Effector memory CD8-positive, alpha-beta T cell (primary cell): ENCODE measurements at regions not wholly inside any gene's neighbourhood (a gene's known extent, or its start where the extent isn't known, plus 50 kb on each side); places are given as distances from the start of the nearest gene placed in this dataset.
A peak's percentile ranks its signal among the peaks of the same experiment; 100 is the strongest.
"Not testable (repeated sequence)": the region's sequence is repeated elsewhere in the genome, so short reads cannot be mapped to it uniquely, and the experiment has no call there.

Source experiments
- ATAC-seq: fragments of 150-1000 bp; cut with Tn5 transposase; replicated peaks from 2 replicates; pipeline ENCODE4 v1.10.0; 2021; ENCODE audit warnings: mild to moderate bottlenecking, moderate library complexity
- DNase-seq, 3 experiments: peaks; one replicate each; pipeline ENCODE4 v3.0.0; 2021
- H3K27ac Mint-ChIP-seq, 2 donors: one replicate each; pipeline ENCODE4 v1.8.0; 2022; ENCODE audit warnings: mild to moderate bottlenecking in 2 of 2, mixed read lengths in 2 of 2, moderate library complexity in 2 of 2
- H3K27me3 Mint-ChIP-seq, 2 donors: one replicate each; pipeline ENCODE4 v1.8.0; 2022; ENCODE audit warnings: mixed read lengths in 2 of 2
- H3K36me3 Mint-ChIP-seq: one replicate; pipeline ENCODE4 v1.8.0; 2022; ENCODE audit warnings: mild to moderate bottlenecking, moderate library complexity, mixed read lengths; ENCODE audit not compliant: insufficient read depth
- H3K4me1 Mint-ChIP-seq, 2 donors: one replicate each; pipeline ENCODE4 v1.8.0; 2022; ENCODE audit warnings: low read depth in 2 of 2, mixed read lengths in 2 of 2
- H3K4me3 Mint-ChIP-seq, 2 donors: one replicate each; pipeline ENCODE4 v1.8.0; 2022; ENCODE audit warnings: mild to moderate bottlenecking in 2 of 2, mixed read lengths in 2 of 2, moderate library complexity in 2 of 2
- H3K9me3 Mint-ChIP-seq, 2 donors: one replicate each; pipeline ENCODE4 v1.8.0; 2022; ENCODE audit warnings: mixed read lengths in 2 of 2

DNA sequence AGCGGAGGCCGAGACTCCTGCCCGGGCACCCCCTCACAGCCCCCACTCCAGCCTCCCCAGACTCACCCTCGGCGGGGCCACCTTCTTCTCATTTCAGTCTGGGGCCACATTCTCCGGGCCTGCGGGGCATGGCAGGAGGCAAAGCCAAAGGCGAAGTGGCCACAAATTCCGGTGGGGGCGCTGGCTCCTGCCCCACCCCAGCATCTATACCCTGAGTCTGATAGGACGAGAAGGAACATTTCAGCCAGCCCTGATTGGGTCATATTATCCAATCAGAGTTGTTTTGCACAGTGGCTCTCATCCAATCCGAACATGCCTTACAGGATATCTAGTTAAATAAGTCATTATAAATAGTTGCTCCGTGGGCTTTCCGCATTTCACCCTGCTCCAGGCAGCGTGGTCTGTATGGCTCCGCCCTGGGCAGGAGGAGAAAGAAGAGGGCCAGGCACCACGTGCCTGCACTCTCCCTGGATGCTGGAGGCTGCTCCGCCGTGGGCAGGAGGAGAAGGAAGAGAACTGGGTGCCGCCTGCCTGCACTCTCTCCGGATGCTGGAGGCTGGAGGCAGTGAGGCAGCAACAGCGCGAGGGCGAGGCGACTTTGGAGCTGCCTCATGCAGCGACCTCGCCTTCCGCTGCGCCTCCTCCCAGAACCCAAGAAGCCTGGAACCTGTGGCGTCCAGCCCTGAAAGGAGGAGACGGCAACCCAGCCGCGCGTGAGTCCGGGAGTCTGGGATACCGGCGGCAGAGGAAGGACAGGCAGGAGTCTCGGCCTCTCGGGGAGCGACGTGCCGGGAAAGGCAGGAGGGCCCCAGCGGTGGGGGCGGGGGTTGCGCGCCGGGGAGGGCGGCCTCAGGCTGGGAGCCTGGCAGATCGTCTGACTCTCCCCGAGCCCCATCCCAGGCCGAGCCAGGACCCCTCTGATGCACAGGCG is 162.9 kb downstream of the ZNF33B start:
- H3K9me3 Mint-ChIP-seq: peaks cover 0 to 2% of the 10 kb centered on the region in 2 donors

DNA sequence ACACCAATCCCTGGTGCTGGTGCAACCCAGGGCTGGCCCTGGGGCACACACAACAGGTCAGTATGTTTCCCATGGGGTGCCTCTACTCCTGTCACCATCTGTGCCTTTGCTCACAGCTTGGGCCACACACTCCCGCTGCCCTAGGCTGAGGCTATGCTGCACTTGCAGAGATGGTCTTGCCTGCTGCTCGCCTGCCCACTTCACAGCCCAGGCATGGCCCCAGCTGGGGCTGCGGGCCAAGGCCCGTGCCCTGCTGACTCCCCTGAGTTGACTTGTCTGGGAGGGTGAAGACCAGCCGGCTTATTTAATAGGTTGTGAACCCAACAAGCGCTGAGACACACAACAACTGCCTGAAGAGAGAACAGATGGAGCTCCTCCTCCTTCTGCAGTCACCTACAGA is 184.1 kb downstream of the ZNF33B start:
- Mint-ChIP-seq H3K36me3 (no peaks in the 10 kb centered on the region), H3K9me3 (peaks cover 7 to 10% of the 10 kb centered on the region in 2 donors), H3K4me3 (no peak overlapping the region)

More for the DNA sequence above, 162.9 kb downstream of the ZNF33B start:
- Mint-ChIP-seq H3K4me3 (peak overlapping the region in 1 of 2 donors; percentile 37), H3K4me1 (peaks cover 0 to 2% of the 10 kb centered on the region in 2 donors), H3K27me3 (peaks cover 40 to 64% of the 10 kb centered on the region in 2 donors), H3K36me3 (no peaks in the 10 kb centered on the region), H3K27ac (no peak overlapping the region)
- no peak for DNase-seq
- ATAC-seq: no peak

DNA sequence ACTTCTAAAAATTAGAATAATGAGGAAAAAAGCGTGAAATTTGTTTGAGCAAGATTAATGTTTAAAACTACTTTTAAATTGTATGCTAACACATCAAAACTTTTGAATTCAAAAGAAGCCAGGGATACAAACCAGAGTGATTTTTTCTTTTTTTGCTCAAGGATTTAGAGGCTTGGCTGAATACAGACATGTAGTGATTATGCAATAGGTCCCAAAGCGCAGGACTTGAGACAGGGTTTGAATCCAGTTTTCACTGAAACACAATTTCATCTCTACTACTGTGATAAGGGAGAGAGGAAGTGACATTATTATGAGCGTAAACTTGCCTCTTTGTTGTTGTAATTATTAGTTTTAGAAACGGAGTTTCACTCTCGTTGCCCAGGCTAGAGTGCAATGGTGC is 207.3 kb downstream of the ZNF33B start:
- H3K27me3 Mint-ChIP-seq: peaks cover 0 to 18% of the 10 kb centered on the region in 2 donors
- H3K27ac Mint-ChIP-seq: no peak overlapping the region
- no peaks in the 10 kb centered on the region for H3K9me3 Mint-ChIP-seq
- H3K4me3 Mint-ChIP-seq: no peak overlapping the region
- ATAC-seq (no peak), DNase-seq (no peak)
- H3K4me1 Mint-ChIP-seq: no peaks in the 10 kb centered on the region
- no peaks in the 10 kb centered on the region for H3K36me3 Mint-ChIP-seq

More for the DNA sequence above, 184.1 kb downstream of the ZNF33B start:
- no peak for DNase-seq
- Mint-ChIP-seq H3K27ac (no peak overlapping the region), H3K4me1 (no peaks in the 10 kb centered on the region), H3K27me3 (peaks cover 6 to 11% of the 10 kb centered on the region in 2 donors)
- ATAC-seq: no peak

DNA sequence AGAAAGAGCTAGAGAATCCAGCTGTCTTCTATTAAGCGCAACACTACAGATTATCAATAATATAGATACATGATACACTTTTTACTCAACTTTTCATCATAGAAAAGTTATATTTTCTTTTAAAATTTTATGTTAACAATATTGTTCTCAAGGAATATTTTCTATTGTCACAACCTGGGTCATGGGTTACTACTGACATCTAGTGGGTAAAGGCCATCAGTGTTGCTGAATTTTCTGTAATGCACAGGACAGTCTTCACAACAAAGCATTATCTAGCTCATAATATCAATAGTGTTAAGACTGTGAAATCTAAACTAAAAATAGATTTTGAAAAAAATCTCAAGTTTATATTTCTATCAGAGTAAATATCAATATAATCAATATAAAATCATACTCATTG is 209.8 kb downstream of the ZNF33B start:
- H3K27me3 Mint-ChIP-seq: peaks cover 0 to 21% of the 10 kb centered on the region in 2 donors
- no peak for DNase-seq
- no peaks in the 10 kb centered on the region for H3K36me3 Mint-ChIP-seq
- no peak overlapping the region for H3K4me3 Mint-ChIP-seq
- no peak overlapping the region for H3K27ac Mint-ChIP-seq
- no peaks in the 10 kb centered on the region for H3K4me1 Mint-ChIP-seq
- no peak for ATAC-seq
- H3K9me3 Mint-ChIP-seq: no peaks in the 10 kb centered on the region

DNA sequence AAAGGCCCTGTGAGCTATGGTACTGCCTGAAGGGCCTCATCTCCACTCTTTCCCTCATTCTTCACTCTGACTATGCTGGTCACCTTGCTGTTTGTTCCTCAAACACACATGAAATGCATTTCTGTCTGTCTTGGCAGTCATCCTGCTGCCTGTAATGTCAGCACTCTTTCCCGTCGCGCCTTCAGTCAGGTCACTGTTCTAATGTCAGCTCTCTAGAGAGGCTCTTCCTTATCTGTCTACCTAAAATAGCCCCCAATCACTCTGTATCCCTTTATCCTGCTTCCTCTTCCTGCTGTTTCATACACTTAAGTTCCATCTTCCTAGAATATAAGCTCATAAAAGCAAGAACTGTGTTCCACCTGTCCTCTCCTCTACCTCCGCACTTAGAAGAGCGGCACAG is 215.5 kb downstream of the ZNF33B start:
- Mint-ChIP-seq H3K27me3 (peaks cover 0 to 29% of the 10 kb centered on the region in 2 donors), H3K36me3 (no peaks in the 10 kb centered on the region), H3K4me3 (no peak overlapping the region), H3K9me3 (peaks cover 0 to 10% of the 10 kb centered on the region in 2 donors), H3K4me1 (no peaks in the 10 kb centered on the region), H3K27ac (no peak overlapping the region)
- ATAC-seq (no peak), DNase-seq (no peak)

DNA sequence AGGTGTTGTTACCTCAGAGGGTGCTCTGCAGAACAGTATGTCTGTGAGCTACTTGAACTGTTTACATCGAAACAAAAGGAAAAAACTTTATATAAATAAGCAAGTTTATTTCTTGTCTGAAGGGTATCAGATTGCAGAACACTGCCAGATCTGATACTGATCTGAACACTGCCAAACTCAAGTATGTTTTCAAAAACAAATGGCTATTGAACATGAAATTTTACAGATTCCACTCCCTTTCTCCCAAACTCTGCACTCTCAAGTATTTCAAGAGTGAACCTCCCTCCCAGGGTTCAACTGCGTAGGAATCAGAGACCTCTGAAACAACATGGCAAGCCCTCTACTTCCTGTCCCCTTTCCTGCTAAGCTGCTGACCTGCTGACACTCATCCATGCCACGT is 216.6 kb downstream of the ZNF33B start:
- Mint-ChIP-seq H3K9me3 (peaks cover 2 to 10% of the 10 kb centered on the region in 2 donors), H3K36me3 (no peaks in the 10 kb centered on the region), H3K27me3 (peaks cover 0 to 29% of the 10 kb centered on the region in 2 donors), H3K4me1 (no peaks in the 10 kb centered on the region), H3K4me3 (no peak overlapping the region), H3K27ac (no peak overlapping the region)
- DNase-seq: no peak
- no peak for ATAC-seq

DNA sequence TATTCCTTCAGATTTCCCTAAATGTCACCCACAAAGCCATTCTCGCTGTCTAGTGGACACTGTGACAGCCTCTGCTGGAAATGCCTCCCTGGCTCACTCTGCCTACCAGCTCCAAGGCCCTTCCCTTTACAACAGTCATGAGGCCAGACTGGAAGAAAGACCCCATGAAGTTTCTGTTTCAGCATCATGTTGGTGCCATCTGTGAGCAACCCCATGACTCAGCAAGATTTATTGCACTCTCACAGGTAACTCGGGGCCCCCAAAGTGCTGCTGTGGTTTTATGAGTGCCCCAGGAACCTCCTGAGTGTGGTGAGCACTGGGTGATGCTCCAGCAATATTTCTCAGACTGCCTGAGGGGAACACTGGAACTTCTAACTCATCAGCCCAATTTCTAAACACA is 218.6 kb downstream of the ZNF33B start:
- no peaks in the 10 kb centered on the region for H3K36me3 Mint-ChIP-seq
- H3K4me1 Mint-ChIP-seq: no peaks in the 10 kb centered on the region
- H3K27ac Mint-ChIP-seq: no peak overlapping the region
- H3K27me3 Mint-ChIP-seq: peaks cover 0 to 29% of the 10 kb centered on the region in 2 donors
- no peak overlapping the region for H3K4me3 Mint-ChIP-seq
- ATAC-seq: no peak
- DNase-seq: no peak
- H3K9me3 Mint-ChIP-seq: peaks cover 2 to 10% of the 10 kb centered on the region in 2 donors

DNA sequence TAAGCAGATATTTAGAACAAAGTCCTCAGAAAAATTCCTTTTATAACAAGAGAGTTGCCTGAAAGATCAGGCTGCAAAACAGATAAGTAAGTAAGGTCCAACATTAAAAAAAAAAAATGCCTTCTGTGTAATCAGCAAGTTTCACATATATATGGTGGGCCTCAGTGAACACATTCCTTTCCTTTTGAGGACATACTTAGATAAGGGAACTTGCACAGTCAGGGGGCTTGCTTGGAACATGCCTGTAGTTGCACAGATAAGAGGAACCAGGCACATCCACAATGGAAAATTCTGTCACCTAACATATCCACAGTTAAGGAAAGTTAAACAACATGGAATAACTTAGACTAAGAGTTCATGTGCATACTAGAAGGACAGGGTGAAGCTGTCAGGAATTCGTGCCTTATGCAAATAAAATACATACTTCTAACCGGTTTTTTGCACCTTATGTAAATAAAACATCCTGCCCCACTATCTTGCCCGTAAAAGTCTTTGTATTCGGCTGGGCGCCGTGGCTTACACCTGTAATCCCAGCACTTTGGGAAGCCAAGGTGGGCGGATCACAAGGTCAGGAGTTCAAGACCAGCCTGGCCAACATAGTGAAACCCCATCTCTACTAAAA is 257.3 kb downstream of the ZNF33B start:
- DNase-seq: no peak
- Mint-ChIP-seq H3K9me3 (peaks cover 7 to 16% of the 10 kb centered on the region in 2 donors), H3K4me1 (no peaks in the 10 kb centered on the region), H3K4me3 (no peak overlapping the region), H3K27me3 (peaks cover 0 to 6% of the 10 kb centered on the region in 2 donors), H3K27ac (no peak overlapping the region), H3K36me3 (no peaks in the 10 kb centered on the region)
- no peak for ATAC-seq

DNA sequence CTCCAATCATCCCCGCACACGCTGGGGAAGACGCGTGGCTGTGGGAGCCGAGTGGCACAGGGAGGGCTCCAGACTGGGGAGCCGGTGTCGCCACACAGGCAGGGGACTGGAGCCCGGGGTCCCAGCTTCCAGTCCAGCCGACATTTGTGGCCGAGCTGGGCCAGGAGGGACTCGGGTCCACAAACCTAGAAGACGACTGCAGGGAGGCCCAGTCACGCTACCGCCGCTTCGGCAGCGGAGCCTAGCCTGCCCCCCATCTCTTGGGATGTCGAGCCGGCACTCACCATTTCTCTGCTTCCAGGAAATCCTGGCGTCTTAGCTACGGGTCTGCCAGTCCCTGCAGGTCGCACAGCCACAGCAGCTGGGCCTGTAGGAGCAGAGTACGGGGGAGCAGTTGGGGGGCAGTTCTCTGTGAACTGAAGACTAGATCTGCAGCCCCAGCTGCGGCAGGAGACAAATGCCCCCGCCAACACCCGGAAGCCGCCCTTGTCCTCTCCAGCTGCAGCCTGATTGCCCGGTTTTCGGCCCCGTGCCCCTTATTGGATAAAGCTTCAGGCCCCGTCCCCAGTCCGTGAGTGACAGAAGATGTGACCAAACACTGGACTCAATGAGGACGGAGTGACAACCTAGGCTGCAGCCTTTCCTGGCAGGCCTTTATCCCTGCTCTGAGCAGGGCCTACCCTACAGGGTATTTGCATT is 270.7 kb downstream of the ZNF33B start:
- DNase-seq (peak in 2 of 3 experiments; percentile 21 to 25), ATAC-seq (peak; percentile 86)
- peaks cover 0 to 8% of the 10 kb centered on the region in 2 donors for H3K9me3 Mint-ChIP-seq
- peak overlapping the region in 1 of 2 donors; percentile 78 for H3K27ac Mint-ChIP-seq
- H3K4me3 Mint-ChIP-seq: peak overlapping the region in 1 of 2 donors; percentile 71
- H3K27me3 Mint-ChIP-seq: no peaks in the 10 kb centered on the region
- H3K36me3 Mint-ChIP-seq: peaks cover 6% of the 10 kb centered on the region
- no peaks in the 10 kb centered on the region for H3K4me1 Mint-ChIP-seq

DNA sequence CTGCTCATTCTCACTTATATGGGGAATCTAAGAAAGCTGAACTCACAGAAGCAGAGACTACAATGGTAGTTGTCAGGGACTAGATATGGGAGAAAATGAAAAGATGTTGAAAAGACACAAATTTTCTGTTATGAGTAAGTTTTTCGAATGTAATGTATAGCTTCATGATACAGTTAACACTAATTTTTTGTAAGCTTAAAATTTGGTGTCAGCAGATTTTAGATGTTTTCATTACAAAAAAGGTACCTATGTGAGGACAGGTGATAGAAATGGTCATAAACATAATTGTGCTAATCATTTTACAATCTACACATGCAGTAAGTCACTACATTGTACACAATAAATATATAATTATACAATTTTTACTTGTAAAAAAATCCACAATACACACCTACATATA is 286.6 kb downstream of the ZNF33B start:
- no peak overlapping the region for H3K27ac Mint-ChIP-seq
- H3K4me1 Mint-ChIP-seq: no peaks in the 10 kb centered on the region
- H3K4me3 Mint-ChIP-seq: no peak overlapping the region
- DNase-seq: no peak
- H3K27me3 Mint-ChIP-seq: no peaks in the 10 kb centered on the region
- ATAC-seq: no peak
- peaks cover 0 to 2% of the 10 kb centered on the region in 2 donors for H3K9me3 Mint-ChIP-seq
- H3K36me3 Mint-ChIP-seq: no peaks in the 10 kb centered on the region

DNA sequence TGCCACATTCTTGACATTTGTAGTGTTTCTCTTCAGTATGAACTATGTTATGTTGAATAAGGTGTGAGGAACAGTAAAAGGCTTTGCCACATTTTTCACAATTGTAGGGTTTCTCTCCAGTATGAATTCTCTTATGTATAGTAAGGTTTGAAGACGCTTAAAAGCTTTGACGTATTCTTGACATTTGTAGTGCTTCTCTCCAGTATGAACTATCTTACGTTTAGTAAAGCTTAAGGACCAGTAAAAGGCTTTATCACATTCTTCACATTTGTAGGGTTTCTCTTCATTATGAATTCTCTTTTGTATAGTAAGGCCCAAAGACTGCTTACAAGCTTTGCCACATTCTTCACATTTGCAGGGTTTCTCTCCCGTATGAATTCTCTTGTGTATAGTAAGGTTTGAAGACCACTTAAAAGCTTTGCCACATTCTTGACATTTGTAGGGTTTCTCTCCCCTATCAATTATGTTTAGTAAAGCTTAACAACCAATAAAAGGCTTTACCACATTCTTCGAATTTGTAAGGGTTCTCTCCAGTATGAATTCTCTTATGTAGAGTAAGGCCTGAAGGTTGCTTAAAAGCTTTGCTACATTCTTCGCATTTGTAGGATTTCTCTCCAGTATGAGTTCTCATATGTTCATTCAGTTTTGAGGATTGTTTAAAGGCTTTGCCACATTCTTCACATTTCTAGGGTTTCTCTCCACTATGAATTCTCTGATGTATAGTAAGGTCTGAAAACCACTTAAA is 301.6 kb downstream of the ZNF33B start:
- H3K9me3 Mint-ChIP-seq: peaks cover 4 to 12% of the 10 kb centered on the region in 2 donors
- not testable (repeated sequence) for H3K27ac Mint-ChIP-seq, H3K27me3 Mint-ChIP-seq, H3K36me3 Mint-ChIP-seq, ATAC-seq, DNase-seq, H3K4me1 Mint-ChIP-seq, H3K4me3 Mint-ChIP-seq

DNA sequence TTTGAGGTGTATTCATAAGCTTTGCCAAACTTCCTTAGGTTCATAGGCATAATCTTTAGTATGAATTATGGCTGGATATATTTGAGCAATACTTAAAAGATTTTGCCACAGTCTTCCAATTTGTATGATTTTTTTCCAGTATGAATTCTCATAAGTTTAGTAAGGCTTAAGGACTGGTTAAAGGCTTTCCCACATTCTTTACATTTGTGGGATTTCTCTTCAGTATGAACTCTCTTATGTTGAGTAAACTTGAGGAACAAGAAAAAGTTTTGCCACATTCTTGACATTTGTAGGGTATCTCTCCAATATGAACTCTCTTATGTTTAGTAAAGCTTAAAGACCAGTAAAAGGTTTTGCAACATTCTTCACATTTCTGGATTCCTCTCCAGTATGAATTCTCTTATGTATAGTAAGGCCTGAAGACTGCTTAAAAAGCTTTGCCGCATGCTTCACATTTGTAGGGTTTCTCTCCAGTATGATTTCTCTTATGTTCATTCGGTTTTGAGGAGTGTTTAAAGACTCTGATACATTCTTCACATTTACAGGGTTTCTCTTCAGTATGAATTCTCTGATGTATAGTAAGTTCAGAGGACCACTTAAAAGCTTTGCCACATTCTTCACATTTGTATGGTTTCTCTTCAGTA is 302.6 kb downstream of the ZNF33B start:
- H3K4me1 Mint-ChIP-seq, ATAC-seq, H3K4me3 Mint-ChIP-seq, H3K36me3 Mint-ChIP-seq, DNase-seq, H3K27me3 Mint-ChIP-seq, H3K27ac Mint-ChIP-seq: not testable (repeated sequence)
- H3K9me3 Mint-ChIP-seq: peaks cover 4 to 12% of the 10 kb centered on the region in 2 donors
